Liver (tissue), 7 donors: ENCODE measurements at regions not wholly inside any gene's neighbourhood (a gene's known extent, or its start where the extent isn't known, plus 50 kb on each side); places are given as distances from the start of the nearest gene placed in this dataset.

ENCODE experiments used
- DNase-seq: peaks from one replicate; pipeline ENCODE4 v3.0.0-alpha.2; 2017; ENCODE audit warnings: low spot score
- H3K27ac ChIP-seq, 2 donors: one replicate each; pipeline ENCODE4 v1.7.0; 2013; ENCODE audit warnings: inconsistent platforms in 2 of 2, low read length in 2 of 2, control low read depth in 1 of 2, low read depth in 1 of 2, mild to moderate bottlenecking in 1 of 2
- H3K27me3 ChIP-seq, 4 donors: one replicate each; pipeline versions ENCODE4 v1.6.1 to v1.7.0; 2013; ENCODE audit warnings: low read length in 3 of 4, inconsistent platforms in 1 of 4, mild to moderate bottlenecking in 1 of 4, moderate library complexity in 1 of 4; ENCODE audit not compliant: control insufficient read depth in 4 of 4, insufficient read depth in 4 of 4
- H3K36me3 ChIP-seq, 4 donors: one replicate each; pipeline versions ENCODE4 v1.6.1 to v1.7.0; 2013; ENCODE audit warnings: low read length in 3 of 4, mild to moderate bottlenecking in 3 of 4, low read depth in 1 of 4, moderate library complexity in 1 of 4; ENCODE audit not compliant: control insufficient read depth in 4 of 4, insufficient read depth in 3 of 4
- H3K4me1 ChIP-seq, 4 donors: one replicate each; pipeline versions ENCODE4 v1.6.1 to v1.7.0; 2013; ENCODE audit warnings: low read length in 3 of 4, mild to moderate bottlenecking in 3 of 4, moderate library complexity in 1 of 4; ENCODE audit not compliant: control insufficient read depth in 4 of 4, insufficient read depth in 4 of 4
- H3K4me3 ChIP-seq, 3 donors: one replicate each; pipeline versions ENCODE4 v1.6.1 to v1.7.0; 2013; ENCODE audit warnings: low read length in 3 of 3, control low read depth in 1 of 3, low read depth in 1 of 3, mild to moderate bottlenecking in 1 of 3
- H3K9ac ChIP-seq, 2 donors: one replicate each; pipeline ENCODE4 v1.7.0; 2013; ENCODE audit warnings: low read length in 2 of 2, mild to moderate bottlenecking in 2 of 2, moderate library complexity in 2 of 2, control low read depth in 1 of 2, low read depth in 1 of 2
- H3K9me3 ChIP-seq, 4 donors: one replicate each; pipeline versions ENCODE4 v1.6.1 to v1.7.0; 2013; ENCODE audit warnings: low read length in 3 of 4; ENCODE audit not compliant: control insufficient read depth in 4 of 4
- EGR1 ChIP-seq, 2 donors: IDR thresholded peaks; 2 replicates each; pipeline ENCODE4 v1.6.1; 2016 to 2018; ENCODE audit warnings: antibody characterized with exemption in 2 of 2, low read depth in 2 of 2
- FOXA1 ChIP-seq: IDR thresholded peaks from 2 replicates; pipeline ENCODE4 v1.6.1; 2016; ENCODE audit warnings: antibody characterized with exemption
- FOXA2 ChIP-seq: IDR thresholded peaks from 2 replicates; pipeline ENCODE4 v1.6.1; 2016; ENCODE audit warnings: antibody characterized with exemption
- GABPA ChIP-seq, 2 donors: IDR thresholded peaks in 1 of 2; conservative IDR thresholded peaks in 1 of 2; 2 replicates each; pipeline ENCODE4 v1.6.1; 2016; ENCODE audit warnings: antibody characterized with exemption in 2 of 2, mild to moderate bottlenecking in 1 of 2, moderate library complexity in 1 of 2
- HNF4A ChIP-seq, 2 donors: conservative IDR thresholded peaks; 2 replicates each; pipeline ENCODE4 v1.6.1; 2016; ENCODE audit warnings: antibody characterized with exemption in 2 of 2, mild to moderate bottlenecking in 2 of 2
- HNF4G ChIP-seq: IDR thresholded peaks from 2 replicates; pipeline ENCODE4 v1.6.1; 2016; ENCODE audit warnings: antibody characterized with exemption
- JUND ChIP-seq, 2 donors: IDR thresholded peaks; 2 replicates each; pipeline ENCODE4 v1.6.1; 2016; ENCODE audit warnings: antibody characterized with exemption in 2 of 2
- NR2F2 ChIP-seq: IDR thresholded peaks from 2 replicates; pipeline ENCODE4 v1.6.1; 2016; ENCODE audit warnings: antibody characterized with exemption
- REST ChIP-seq: IDR thresholded peaks from 2 replicates; pipeline ENCODE4 v1.6.1; 2016; ENCODE audit warnings: antibody characterized with exemption, mild to moderate bottlenecking
- RXRA ChIP-seq, 2 donors: IDR thresholded peaks; 2 replicates each; pipeline ENCODE4 v1.6.1; 2017 to 2018; ENCODE audit warnings: antibody characterized with exemption in 2 of 2, mild to moderate bottlenecking in 1 of 2
- SP1 ChIP-seq: IDR thresholded peaks from 2 replicates; pipeline ENCODE4 v1.6.1; 2018; ENCODE audit warnings: antibody characterized with exemption, mild to moderate bottlenecking
- TAF1 ChIP-seq: conservative IDR thresholded peaks from 2 replicates; pipeline ENCODE4 v1.6.1; 2016; ENCODE audit warnings: antibody characterized with exemption, mild to moderate bottlenecking
- WGBS: extraction: QIAGEN DNeasy Blood & Tissue Kit; methylation state at CpG from one replicate; pipeline ENCODE4 v1.1.7; 2013; 5-methylcytosine and 5-hydroxymethylcytosine counted together
- TF ChIP-seq, protein P1 (sequence below): IDR thresholded peaks from 2 replicates; pipeline ENCODE4 v1.6.1; 2016; ENCODE audit warnings: antibody characterized with exemption
- donor health status: healthy.
- donor health status: healthy.
- donor health status: healthy.
- donor health status: healthy.

DNA sequence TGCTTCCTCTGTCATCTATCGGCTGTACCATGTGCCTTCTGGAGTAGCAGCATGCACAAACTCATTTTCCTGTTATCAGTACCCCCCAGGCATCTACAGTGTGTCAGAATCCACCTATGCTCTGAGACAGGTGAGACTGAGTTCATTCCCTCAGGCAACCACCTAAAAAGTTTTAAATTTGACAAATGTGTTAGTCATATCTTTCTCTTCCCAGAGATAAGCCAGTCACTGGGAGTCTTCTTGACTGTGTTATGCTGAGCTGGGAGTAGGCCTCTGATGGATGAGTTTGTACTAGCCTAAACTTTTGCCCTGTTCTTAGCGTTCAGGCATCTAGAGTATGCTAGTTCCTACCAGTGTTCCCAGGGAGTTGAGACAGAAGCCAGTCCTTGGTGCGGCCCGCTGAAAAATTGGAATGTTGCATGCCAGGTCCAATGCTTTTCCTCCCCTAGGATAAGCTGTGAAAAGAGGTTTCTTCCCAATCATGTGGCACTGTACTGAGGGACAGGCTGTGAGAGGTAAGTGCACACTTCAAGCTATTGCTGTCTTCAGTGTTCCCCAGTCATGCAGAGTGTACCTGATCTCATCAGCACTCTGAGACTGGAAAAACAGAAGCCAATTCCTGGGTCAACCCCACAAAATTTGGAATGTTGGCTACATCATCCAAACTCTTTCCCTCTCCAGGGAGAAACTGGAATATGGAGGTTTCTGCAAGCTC is 1202.3 kb downstream of the NCAM2 start:
- H3K27ac ChIP-seq: no peak overlapping the region
- WGBS: 85% methylated on average over 4 of the region's 4 CpGs
- no peak overlapping the region for H3K4me3 ChIP-seq
- no peaks in the 10 kb centered on the region for H3K4me1 ChIP-seq
- no peaks in the 10 kb centered on the region for H3K9me3 ChIP-seq
- H3K36me3 ChIP-seq: no peaks in the 10 kb centered on the region
- no peaks in the 10 kb centered on the region for H3K27me3 ChIP-seq
- H3K9ac ChIP-seq: no peak overlapping the region
- TF ChIP-seq REST (no peak), FOXA2 (no peak)
- DNase-seq: no peak

GRCh38 chr21:22201126-22201525 is 1202.9 kb downstream of the NCAM2 start:
- H3K4me3 ChIP-seq: no peak overlapping the region
- H3K9ac ChIP-seq: no peak overlapping the region
- no peaks in the 10 kb centered on the region for H3K4me1 ChIP-seq
- no peaks in the 10 kb centered on the region for H3K36me3 ChIP-seq
- H3K27ac ChIP-seq: no peak overlapping the region
- no peak for DNase-seq
- no peak for TF ChIP-seq SP1
- TF ChIP-seq EGR1 (IDR thresholded peaks at IDR 0.05; ENCODE audit: low read depth in 2 of 2): peak in 1 of 2 donors; percentile 60
- TF ChIP-seq RXRA (IDR thresholded peaks at IDR 0.05): peak in 1 of 2 donors; percentile 42
- peak in 1 of 2 donors; percentile 82 for TF ChIP-seq JUND (IDR thresholded peaks at IDR 0.05)
- peak in 1 of 2 donors; percentile 59 for TF ChIP-seq HNF4A (conservative IDR thresholded peaks at IDR 0.05)
- TF ChIP-seq, protein P1, sequence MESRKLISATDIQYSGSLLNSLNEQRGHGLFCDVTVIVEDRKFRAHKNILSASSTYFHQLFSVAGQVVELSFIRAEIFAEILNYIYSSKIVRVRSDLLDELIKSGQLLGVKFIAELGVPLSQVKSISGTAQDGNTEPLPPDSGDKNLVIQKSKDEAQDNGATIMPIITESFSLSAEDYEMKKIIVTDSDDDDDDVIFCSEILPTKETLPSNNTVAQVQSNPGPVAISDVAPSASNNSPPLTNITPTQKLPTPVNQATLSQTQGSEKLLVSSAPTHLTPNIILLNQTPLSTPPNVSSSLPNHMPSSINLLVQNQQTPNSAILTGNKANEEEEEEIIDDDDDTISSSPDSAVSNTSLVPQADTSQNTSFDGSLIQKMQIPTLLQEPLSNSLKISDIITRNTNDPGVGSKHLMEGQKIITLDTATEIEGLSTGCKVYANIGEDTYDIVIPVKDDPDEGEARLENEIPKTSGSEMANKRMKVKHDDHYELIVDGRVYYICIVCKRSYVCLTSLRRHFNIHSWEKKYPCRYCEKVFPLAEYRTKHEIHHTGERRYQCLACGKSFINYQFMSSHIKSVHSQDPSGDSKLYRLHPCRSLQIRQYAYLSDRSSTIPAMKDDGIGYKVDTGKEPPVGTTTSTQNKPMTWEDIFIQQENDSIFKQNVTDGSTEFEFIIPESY: peak; percentile 22
- TF ChIP-seq HNF4G: no peak
- no peaks in the 10 kb centered on the region for H3K9me3 ChIP-seq
- H3K27me3 ChIP-seq: no peaks in the 10 kb centered on the region
- WGBS: 56% methylated on average over 4 of the region's 4 CpGs

- no peak for TF ChIP-seq JUND (IDR thresholded peaks at IDR 0.05)
- no peak for TF ChIP-seq TAF1
- no peak for TF ChIP-seq FOXA1
- TF ChIP-seq, protein P1: peak; percentile 10
- TF ChIP-seq GABPA (IDR thresholded peaks at IDR 0.05 in 1 of 2, conservative IDR thresholded peaks at IDR 0.05 in 1 of 2): no peak
- TF ChIP-seq HNF4G: no peak
- no peak for TF ChIP-seq NR2F2
- TF ChIP-seq REST: no peak
- Histone ChIP-seq H3K9me3 (no peaks in the 10 kb centered on the region), H3K36me3 (no peaks in the 10 kb centered on the region), H3K27ac (no peak overlapping the region), H3K4me3 (no peak overlapping the region), H3K4me1 (no peaks in the 10 kb centered on the region), H3K9ac (no peak overlapping the region), H3K27me3 (no peaks in the 10 kb centered on the region)
- no peak for DNase-seq
- WGBS: 63% methylated on average over 1 of the region's 1 CpG
Observed at GRCh38 chr21:22201669-22202068, 1203.5 kb downstream of the NCAM2 start.
